ENCODE measurements at regions not wholly inside any gene's neighbourhood (a gene's known extent, or its start where the extent isn't known, plus 50 kb on each side); places are given as distances from the start of the nearest gene placed in this dataset.
A peak's percentile ranks its signal among the peaks of the same experiment; 100 is the strongest.
"Not testable (repeated sequence)": the region's sequence is repeated elsewhere in the genome, so short reads cannot be mapped to it uniquely, and the experiment has no call there.

- H3K9me3 Mint-ChIP-seq: peaks cover 14% of the 10 kb centered on the region
Measured at GRCh38 chr9:7316166-7316795, 483.3 kb downstream of the DMAC1 start.

GRCh38 chr9:7315746-7316145 is 483.8 kb downstream of the DMAC1 start:
- H3K27ac Mint-ChIP-seq: no peak overlapping the region
- no peak for ATAC-seq
- no peak for DNase-seq (ENCODE audit: low spot score in 2 of 2)
- peaks cover 18% of the 10 kb centered on the region for H3K9me3 Mint-ChIP-seq
- no peak overlapping the region for H3K4me3 Mint-ChIP-seq
- H3K4me1 Mint-ChIP-seq: no peaks in the 10 kb centered on the region
- no peaks in the 10 kb centered on the region for H3K36me3 Mint-ChIP-seq

More at GRCh38 chr9:7316166-7316795, 483.3 kb downstream of the DMAC1 start:
- DNase-seq (ENCODE audit: low spot score in 2 of 2) (no peak), ATAC-seq (no peak)
- no peak overlapping the region for H3K4me3 Mint-ChIP-seq
- H3K36me3 Mint-ChIP-seq: no peaks in the 10 kb centered on the region
- H3K4me1 Mint-ChIP-seq: no peaks in the 10 kb centered on the region
- no peak overlapping the region for H3K27ac Mint-ChIP-seq

- Mint-ChIP-seq H3K27ac (no peak overlapping the region), H3K4me1 (no peaks in the 10 kb centered on the region), H3K9me3 (peaks cover 22% of the 10 kb centered on the region), H3K36me3 (no peaks in the 10 kb centered on the region), H3K4me3 (no peak overlapping the region)
- no peak for DNase-seq (ENCODE audit: low spot score in 2 of 2)
- no peak for ATAC-seq
Measured at GRCh38 chr9:7315116-7315515, 484.5 kb downstream of the DMAC1 start.

GRCh38 chr9:7313389-7313788 is 486.2 kb downstream of the DMAC1 start:
- H3K4me1 Mint-ChIP-seq: no peaks in the 10 kb centered on the region
- no peak overlapping the region for H3K4me3 Mint-ChIP-seq
- H3K36me3 Mint-ChIP-seq: no peaks in the 10 kb centered on the region
- DNase-seq (ENCODE audit: low spot score in 2 of 2) (no peak), ATAC-seq (no peak)
- no peak overlapping the region for H3K27ac Mint-ChIP-seq
- peaks cover 29% of the 10 kb centered on the region for H3K9me3 Mint-ChIP-seq

GRCh38 chr9:7309051-7309450 is 490.5 kb downstream of the DMAC1 start:
- not testable (repeated sequence) for H3K4me3 Mint-ChIP-seq; H3K36me3 Mint-ChIP-seq; H3K27ac Mint-ChIP-seq; DNase-seq (ENCODE audit: low spot score in 2 of 2); ATAC-seq; H3K4me1 Mint-ChIP-seq
- H3K9me3 Mint-ChIP-seq: peaks cover 32% of the 10 kb centered on the region

- ATAC-seq (no peak), DNase-seq (ENCODE audit: low spot score in 2 of 2) (no peak)
- H3K4me1 Mint-ChIP-seq: no peaks in the 10 kb centered on the region
- peaks cover 14% of the 10 kb centered on the region for H3K9me3 Mint-ChIP-seq
- no peak overlapping the region for H3K4me3 Mint-ChIP-seq
- no peak overlapping the region for H3K27ac Mint-ChIP-seq
- no peaks in the 10 kb centered on the region for H3K36me3 Mint-ChIP-seq
Measured at GRCh38 chr9:7305677-7306076, 493.9 kb downstream of the DMAC1 start.

- H3K27ac Mint-ChIP-seq: no peak overlapping the region
- H3K9me3 Mint-ChIP-seq: peaks cover 7% of the 10 kb centered on the region
- no peaks in the 10 kb centered on the region for H3K4me1 Mint-ChIP-seq
- ATAC-seq (no peak), DNase-seq (ENCODE audit: low spot score in 2 of 2) (no peak)
- H3K4me3 Mint-ChIP-seq: no peak overlapping the region
- H3K36me3 Mint-ChIP-seq: no peaks in the 10 kb centered on the region
Measured at GRCh38 chr9:7304627-7304995, 495.0 kb downstream of the DMAC1 start.

GRCh38 chr9:7303907-7304626 is 495.5 kb downstream of the DMAC1 start:
- ATAC-seq: no peak
- Mint-ChIP-seq H3K36me3 (no peaks in the 10 kb centered on the region), H3K27ac (no peak overlapping the region), H3K4me1 (no peaks in the 10 kb centered on the region), H3K4me3 (no peak overlapping the region), H3K9me3 (peaks cover 7% of the 10 kb centered on the region)
- no peak for DNase-seq (ENCODE audit: low spot score in 2 of 2)

GRCh38 chr9:7300484-7300883 is 499.1 kb downstream of the DMAC1 start:
- peaks cover 8% of the 10 kb centered on the region for H3K4me1 Mint-ChIP-seq
- ATAC-seq: no peak
- no peak for DNase-seq (ENCODE audit: low spot score in 2 of 2)
- peaks cover 2% of the 10 kb centered on the region for H3K9me3 Mint-ChIP-seq
- H3K4me3 Mint-ChIP-seq: no peak overlapping the region
- peaks cover 5% of the 10 kb centered on the region for H3K36me3 Mint-ChIP-seq
- H3K27ac Mint-ChIP-seq: no peak overlapping the region

- ATAC-seq: peak; percentile 97
- no peak overlapping the region for H3K27ac Mint-ChIP-seq
Measured at GRCh38 chr9:7298123-7298522, 501.5 kb downstream of the DMAC1 start.

GRCh38 chr9:7297521-7297920 is 502.1 kb downstream of the DMAC1 start:
- Mint-ChIP-seq H3K36me3 (peaks cover 5% of the 10 kb centered on the region), H3K4me3 (no peak overlapping the region), H3K4me1 (peaks cover 8% of the 10 kb centered on the region), H3K27ac (no peak overlapping the region), H3K9me3 (peaks cover 2% of the 10 kb centered on the region)
- DNase-seq (ENCODE audit: low spot score in 2 of 2): no peak
- no peak for ATAC-seq

More at GRCh38 chr9:7298123-7298522, 501.5 kb downstream of the DMAC1 start:
- peaks cover 5% of the 10 kb centered on the region for H3K36me3 Mint-ChIP-seq
- no peak overlapping the region for H3K4me3 Mint-ChIP-seq
- DNase-seq (ENCODE audit: low spot score in 2 of 2): peak in 1 of 2 donors; percentile 53
- H3K9me3 Mint-ChIP-seq: peaks cover 2% of the 10 kb centered on the region
- H3K4me1 Mint-ChIP-seq: peaks cover 8% of the 10 kb centered on the region

GRCh38 chr9:7293091-7293490 is 506.5 kb downstream of the DMAC1 start:
- peak; percentile 66 for ATAC-seq

GRCh38 chr9:7289773-7290172 is 509.8 kb downstream of the DMAC1 start:
- H3K4me3 Mint-ChIP-seq: no peak overlapping the region
- H3K27ac Mint-ChIP-seq: no peak overlapping the region
- no peaks in the 10 kb centered on the region for H3K9me3 Mint-ChIP-seq
- ATAC-seq (no peak), DNase-seq (ENCODE audit: low spot score in 2 of 2) (no peak)
- no peaks in the 10 kb centered on the region for H3K4me1 Mint-ChIP-seq
- H3K36me3 Mint-ChIP-seq: no peaks in the 10 kb centered on the region

More at GRCh38 chr9:7293091-7293490, 506.5 kb downstream of the DMAC1 start:
- no peak for DNase-seq (ENCODE audit: low spot score in 2 of 2)
- Mint-ChIP-seq H3K9me3 (peaks cover 2% of the 10 kb centered on the region), H3K27ac (no peak overlapping the region), H3K4me1 (peaks cover 5% of the 10 kb centered on the region), H3K4me3 (no peak overlapping the region), H3K36me3 (peaks cover 2% of the 10 kb centered on the region)

GRCh38 chr9:7287986-7288385 is 511.6 kb downstream of the DMAC1 start:
- Mint-ChIP-seq H3K4me1 (no peaks in the 10 kb centered on the region), H3K4me3 (no peak overlapping the region), H3K36me3 (no peaks in the 10 kb centered on the region), H3K9me3 (no peaks in the 10 kb centered on the region), H3K27ac (no peak overlapping the region)
- DNase-seq (ENCODE audit: low spot score in 2 of 2) (no peak), ATAC-seq (no peak)

- DNase-seq (ENCODE audit: low spot score in 2 of 2) (no peak), ATAC-seq (no peak)
- Mint-ChIP-seq H3K36me3 (no peaks in the 10 kb centered on the region), H3K4me3 (no peak overlapping the region), H3K9me3 (peaks cover 3% of the 10 kb centered on the region), H3K27ac (no peak overlapping the region), H3K4me1 (no peaks in the 10 kb centered on the region)
Measured at GRCh38 chr9:7287065-7287464, 512.5 kb downstream of the DMAC1 start.

- H3K27ac Mint-ChIP-seq: no peak overlapping the region
- peaks cover 7% of the 10 kb centered on the region for H3K9me3 Mint-ChIP-seq
- DNase-seq (ENCODE audit: low spot score in 2 of 2): no peak
- H3K4me1 Mint-ChIP-seq: no peaks in the 10 kb centered on the region
- no peaks in the 10 kb centered on the region for H3K36me3 Mint-ChIP-seq
- ATAC-seq: no peak
- no peak overlapping the region for H3K4me3 Mint-ChIP-seq
Measured at GRCh38 chr9:7286101-7286500, 513.5 kb downstream of the DMAC1 start.

All from stimulated activated effector memory CD8-positive, alpha-beta T cell treated with anti-CD3 and anti-CD28 coated beads, Interleukin-12 subunit alpha, Interleukin-12 subunit beta, amount 100 ng/mL, for 72 hours (primary cell).